Sigmoid colon (tissue), 4 donors: ENCODE measurements at regions not wholly inside any gene's neighbourhood (a gene's known extent, or its start where the extent isn't known, plus 50 kb on each side); places are given as distances from the start of the nearest gene placed in this dataset.

Experiments used
- EP300 ChIP-seq, 4 donors: sonication (generic); formaldehyde crosslinking; IDR thresholded peaks; one replicate each; pipeline ENCODE4 v1.6.1; 2017; ENCODE audit warnings: antibody characterized with exemption in 4 of 4
- TF ChIP-seq, protein P1 (sequence below), 4 experiments: fragments of 450-650 bp in 3 of 4; fragments of 200-600 bp in 1 of 4; IDR thresholded peaks; one replicate each; pipeline ENCODE4 v1.5.1; 2016 to 2019; ENCODE audit warnings: antibody characterized with exemption in 4 of 4, mild to moderate bottlenecking in 3 of 4, moderate library complexity in 2 of 4

DNA sequence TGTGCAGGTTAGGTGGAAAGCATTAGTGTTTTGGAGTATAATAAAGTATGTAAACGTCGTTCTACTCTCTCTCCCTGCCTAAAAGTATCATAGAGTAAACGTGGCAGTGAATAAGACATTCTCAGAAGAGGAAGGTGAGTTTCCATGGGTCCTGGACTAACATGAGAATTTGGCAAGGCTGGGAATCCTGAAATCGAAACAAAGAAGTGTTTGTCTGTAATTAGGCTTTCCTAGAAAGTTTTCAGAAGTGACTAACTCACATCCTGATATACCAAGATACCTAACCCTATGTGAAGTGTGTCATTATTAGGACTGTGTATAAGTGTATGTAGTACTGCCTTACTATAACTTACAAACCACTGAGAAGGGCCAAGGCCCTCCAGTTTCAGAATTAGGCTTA lies 50.7 kb upstream of the MAOA start:
- TF ChIP-seq, protein P1, sequence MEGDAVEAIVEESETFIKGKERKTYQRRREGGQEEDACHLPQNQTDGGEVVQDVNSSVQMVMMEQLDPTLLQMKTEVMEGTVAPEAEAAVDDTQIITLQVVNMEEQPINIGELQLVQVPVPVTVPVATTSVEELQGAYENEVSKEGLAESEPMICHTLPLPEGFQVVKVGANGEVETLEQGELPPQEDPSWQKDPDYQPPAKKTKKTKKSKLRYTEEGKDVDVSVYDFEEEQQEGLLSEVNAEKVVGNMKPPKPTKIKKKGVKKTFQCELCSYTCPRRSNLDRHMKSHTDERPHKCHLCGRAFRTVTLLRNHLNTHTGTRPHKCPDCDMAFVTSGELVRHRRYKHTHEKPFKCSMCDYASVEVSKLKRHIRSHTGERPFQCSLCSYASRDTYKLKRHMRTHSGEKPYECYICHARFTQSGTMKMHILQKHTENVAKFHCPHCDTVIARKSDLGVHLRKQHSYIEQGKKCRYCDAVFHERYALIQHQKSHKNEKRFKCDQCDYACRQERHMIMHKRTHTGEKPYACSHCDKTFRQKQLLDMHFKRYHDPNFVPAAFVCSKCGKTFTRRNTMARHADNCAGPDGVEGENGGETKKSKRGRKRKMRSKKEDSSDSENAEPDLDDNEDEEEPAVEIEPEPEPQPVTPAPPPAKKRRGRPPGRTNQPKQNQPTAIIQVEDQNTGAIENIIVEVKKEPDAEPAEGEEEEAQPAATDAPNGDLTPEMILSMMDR (IDR thresholded peaks at IDR 0.05) = no peak
- TF ChIP-seq EP300 (IDR thresholded peaks at IDR 0.05) = no peak
